Right lobe of liver (tissue), 4 donors: ENCODE measurements at regions not wholly inside any gene's neighbourhood (a gene's known extent, or its start where the extent isn't known, plus 50 kb on each side); places are given as distances from the start of the nearest gene placed in this dataset.

Experiments used
- CTCF ChIP-seq, 4 donors: fragments of 200-600 bp in 3 of 4; fragments of 450-650 bp in 1 of 4; IDR thresholded peaks; one replicate each; pipeline versions ENCODE4 v1.5.1 to v1.8.0; 2016 to 2022; ENCODE audit warnings: antibody characterized with exemption in 4 of 4, mild to moderate bottlenecking in 2 of 4
- POLR2A ChIP-seq: fragments of 450-650 bp; IDR thresholded peaks from one replicate; pipeline ENCODE4 v1.6.1; 2017; ENCODE audit warnings: antibody characterized with exemption, mild to moderate bottlenecking
- donor health status: DM: no; HTN: no; CAD: no.
- donor health status: DM: no; HTN: no; CAD: no.
- donor health status: DM: no; HTN: yes; CAD: no.

- no peak for TF ChIP-seq CTCF (IDR thresholded peaks at IDR 0.05)
- TF ChIP-seq POLR2A, result no peak
These were observed 253.0 kb upstream of the PPP2R2D start for GRCh38 chr10:131647789-131648188.
